SU-DHL-6 (cell line): ENCODE measurements at regions not wholly inside any gene's neighbourhood (a gene's known extent, or its start where the extent isn't known, plus 50 kb on each side); places are given as distances from the start of the nearest gene placed in this dataset.

ENCODE experiments used
- H2AFZ ChIP-seq: fragments of 200-600 bp; sonication (generic); 2 replicates; pipeline ENCODE4 v1.6.1; 2014; ENCODE audit warnings: low read depth, mild to moderate bottlenecking, moderate library complexity, mixed read lengths, antibody characterized with exemption, low read length; ENCODE audit not compliant: severe bottlenecking
- H3F3A ChIP-seq: fragments of 200-600 bp; shearing (Covaris generic); 2 replicates; pipeline ENCODE4 v1.6.0; 2016; ENCODE audit warnings: antibody characterized with exemption, mild to moderate bottlenecking; ENCODE audit not compliant: insufficient read depth
- H3K27ac ChIP-seq: fragments of 200-600 bp; sonication (generic); 2 replicates; pipeline ENCODE4 v1.5.1; 2016; ENCODE audit warnings: low read depth, mild to moderate bottlenecking, low read length, moderate library complexity, mixed read lengths
- H3K27me3 ChIP-seq: fragments of 200-600 bp; sonication (generic), shearing (Covaris generic); 2 replicates; pipeline ENCODE4 v1.6.0; 2014; ENCODE audit warnings: mild to moderate bottlenecking, low read length
- H3K36me3 ChIP-seq: fragments of 200-600 bp; sonication (generic); 2 replicates; pipeline ENCODE4 v1.6.1; 2014; ENCODE audit warnings: mild to moderate bottlenecking, low read length, mixed read lengths
- H3K4me2 ChIP-seq: fragments of 300-600, 200-600 bp; shearing (Covaris generic), sonication (generic); 2 replicates; pipeline ENCODE4 v1.6.0; 2014; ENCODE audit warnings: low read length, low read depth, mild to moderate bottlenecking; ENCODE audit not compliant: poor library complexity, severe bottlenecking
- H3K4me3 ChIP-seq: fragments of 200-600 bp; sonication (generic); 2 replicates; pipeline ENCODE4 v1.5.1; 2014; ENCODE audit warnings: antibody characterized with exemption, low read length, mild to moderate bottlenecking, mixed read lengths; ENCODE audit not compliant: insufficient read depth, poor library complexity, severe bottlenecking
- H3K79me2 ChIP-seq: fragments of 200-600 bp; sonication (generic); 2 replicates; pipeline ENCODE4 v1.6.1; 2014; ENCODE audit warnings: mild to moderate bottlenecking, low read length, moderate library complexity; ENCODE audit not compliant: insufficient read depth
- H3K9ac ChIP-seq: fragments of 200-600 bp; sonication (generic); 2 replicates; pipeline ENCODE4 v1.7.0; 2014; ENCODE audit warnings: mild to moderate bottlenecking, low read length
- H3K9me2 ChIP-seq: fragments of 200-600 bp; sonication (generic); replicated peaks from 2 replicates; pipeline ENCODE4 v1.6.1; 2014; ENCODE audit warnings: low read length; ENCODE audit not compliant: insufficient read depth
- H3K9me3 ChIP-seq: fragments of 200-600 bp; sonication (generic); 2 replicates; pipeline ENCODE4 v1.6.1; 2014; ENCODE audit warnings: low read length, mixed read lengths; ENCODE audit not compliant: insufficient read depth
- H4K20me1 ChIP-seq: fragments of 200-600 bp; sonication (generic); 2 replicates; pipeline ENCODE4 v1.6.1; 2014; ENCODE audit warnings: low read depth, mild to moderate bottlenecking, antibody characterized with exemption, low read length, moderate library complexity, mixed read lengths
- CTCF ChIP-seq: fragments of 200-600 bp; sonication (generic); IDR thresholded peaks from one replicate; pipeline ENCODE4 v1.5.1; 2017; ENCODE audit warnings: antibody characterized with exemption, mild to moderate bottlenecking, low read length, moderate library complexity; ENCODE audit not compliant: insufficient read depth, poor library complexity, severe bottlenecking
- EZH2phosphoT487 ChIP-seq: fragments of 200-600 bp; sonication (generic), shearing (Covaris generic); conservative IDR thresholded peaks from 2 replicates; pipeline ENCODE4 v1.6.1; 2018; ENCODE audit warnings: mild to moderate bottlenecking, antibody characterized with exemption, low read length, moderate library complexity, mixed read lengths

- Histone ChIP-seq H3K27ac (no peak overlapping the region), H3K4me3 (no peak overlapping the region), H3K79me2 (no peaks in the 10 kb centered on the region), H3K4me2 (no peak overlapping the region), H3K9me3 (no peaks in the 10 kb centered on the region), H3K9ac (no peak overlapping the region), H3F3A (no peaks in the 10 kb centered on the region), H3K27me3 (no peaks in the 10 kb centered on the region), H3K36me3 (no peaks in the 10 kb centered on the region), H4K20me1 (no peaks in the 10 kb centered on the region), H3K9me2 (no peaks in the 10 kb centered on the region), H2AFZ (no peak overlapping the region)
- TF ChIP-seq EZH2phosphoT487 (no peak), CTCF (no peak)
Measured at GRCh38 chr22:22074634-22075381, 92.2 kb upstream of the TOP3B start.

GRCh38 chr22:22073769-22074561 is 91.4 kb upstream of the TOP3B start:
- Histone ChIP-seq H3K79me2 (no peaks in the 10 kb centered on the region), H3K4me3 (no peak overlapping the region), H3K9ac (no peak overlapping the region), H3K9me3 (no peaks in the 10 kb centered on the region), H3K36me3 (no peaks in the 10 kb centered on the region), H3K27me3 (no peaks in the 10 kb centered on the region), H2AFZ (no peak overlapping the region), H3K27ac (no peak overlapping the region), H3F3A (no peaks in the 10 kb centered on the region), H3K4me2 (no peak overlapping the region), H4K20me1 (no peaks in the 10 kb centered on the region), H3K9me2 (no peaks in the 10 kb centered on the region)
- no peak for TF ChIP-seq EZH2phosphoT487
- TF ChIP-seq CTCF, result no peak

DNA sequence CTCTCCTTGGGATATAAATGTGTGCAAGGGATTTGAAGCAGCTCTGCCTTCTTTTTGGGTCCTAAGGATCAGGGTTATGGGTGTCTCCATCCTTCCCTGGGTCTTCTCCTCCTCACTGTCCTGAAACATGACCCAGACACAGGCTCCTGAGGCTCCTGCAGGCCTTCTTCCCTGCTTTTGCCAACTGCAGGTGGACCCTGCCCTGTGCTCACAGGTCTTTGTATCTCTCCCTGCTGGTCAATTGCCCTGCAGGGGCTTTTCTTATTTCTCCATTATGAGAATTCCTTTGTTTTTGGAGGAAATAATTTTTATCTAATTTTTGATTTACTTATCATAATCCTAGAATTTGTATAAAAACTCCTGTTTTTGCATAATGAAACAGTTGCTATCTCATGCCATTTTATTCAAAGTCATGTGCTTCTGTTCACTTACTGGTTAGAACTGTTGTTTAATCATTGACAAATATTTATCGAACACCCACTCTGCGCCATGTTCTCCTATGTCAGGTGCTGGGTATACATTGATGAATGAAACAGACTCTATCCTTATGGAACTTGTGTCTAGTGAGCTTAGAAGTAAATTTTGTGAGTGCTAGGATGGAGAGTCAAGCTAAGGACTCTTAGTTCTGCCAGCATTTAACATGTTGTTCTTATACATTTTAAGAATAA is 89.7 kb upstream of the TOP3B start:
- Histone ChIP-seq H3K9me3 (no peaks in the 10 kb centered on the region), H3K27ac (no peak overlapping the region), H3K9me2 (no peaks in the 10 kb centered on the region), H3K4me2 (no peak overlapping the region), H3K4me3 (no peak overlapping the region), H3K9ac (no peak overlapping the region), H4K20me1 (no peaks in the 10 kb centered on the region), H2AFZ (no peak overlapping the region), H3K36me3 (no peaks in the 10 kb centered on the region), H3F3A (no peaks in the 10 kb centered on the region), H3K79me2 (no peaks in the 10 kb centered on the region), H3K27me3 (no peaks in the 10 kb centered on the region)
- TF ChIP-seq CTCF (no peak), EZH2phosphoT487 (no peak)
